Tibial nerve (tissue), 4 donors: ENCODE measurements at regions not wholly inside any gene's neighbourhood (a gene's known extent, or its start where the extent isn't known, plus 50 kb on each side); places are given as distances from the start of the nearest gene placed in this dataset.

Experiments used
- DNase-seq, 2 donors: peaks; one replicate each; pipeline ENCODE4 v3.0.0-alpha.2; 2019; ENCODE audit warnings: low spot score in 2 of 2
- H3K27ac ChIP-seq, 4 donors: fragments of 200-600 bp; sonication (generic) in 3 of 4; one replicate each; pipeline ENCODE4 v1.5.1; 2017 to 2019; ENCODE audit warnings: mild to moderate bottlenecking in 1 of 4
- H3K27me3 ChIP-seq, 2 donors: fragments of 200-600 bp; sonication (generic) in 1 of 2; one replicate each; pipeline versions ENCODE4 v1.5.1 to v1.6.0; 2017 to 2019
- H3K36me3 ChIP-seq, 3 donors: fragments of 200-600 bp; sonication (generic); one replicate each; pipeline ENCODE4 v1.5.1; 2018 to 2019
- H3K4me1 ChIP-seq, 4 donors: fragments of 200-600 bp; sonication (generic) in 3 of 4; one replicate each; pipeline ENCODE4 v1.5.1; 2017 to 2019
- H3K4me3 ChIP-seq, 4 donors: fragments of 200-600 bp; sonication (generic) in 3 of 4; one replicate each; pipeline ENCODE4 v1.5.1; 2017 to 2019; ENCODE audit warnings: mild to moderate bottlenecking in 1 of 4, moderate library complexity in 1 of 4
- H3K9me3 ChIP-seq, 4 donors: fragments of 200-600 bp; sonication (generic) in 3 of 4; one replicate each; pipeline ENCODE4 v1.5.1; 2017 to 2019
- EP300 ChIP-seq, 2 donors: sonication (generic); formaldehyde crosslinking; IDR thresholded peaks; one replicate each; pipeline ENCODE4 v1.6.1; 2017; ENCODE audit warnings: antibody characterized with exemption in 2 of 2, mild to moderate bottlenecking in 1 of 2
- POLR2A ChIP-seq, 2 donors: fragments of 450-650 bp; IDR thresholded peaks; one replicate each; pipeline ENCODE4 v1.6.1; 2017; ENCODE audit warnings: antibody characterized with exemption in 2 of 2, mild to moderate bottlenecking in 2 of 2, moderate library complexity in 2 of 2
- WGBS, 2 donors: methylation state at CpG; one replicate each; pipeline ENCODE4 v1.1.5; 2018; 5-methylcytosine and 5-hydroxymethylcytosine counted together
- TF ChIP-seq, protein P1 (sequence below), 5 experiments: fragments of 200-600 bp in 3 of 5; fragments of 450-650 bp in 2 of 5; sonication (generic) in 3 of 5; IDR thresholded peaks; one replicate each; pipeline ENCODE4 v1.5.1; 2016 to 2019; ENCODE audit warnings: antibody characterized with exemption in 5 of 5, mild to moderate bottlenecking in 3 of 5, moderate library complexity in 2 of 5

DNA sequence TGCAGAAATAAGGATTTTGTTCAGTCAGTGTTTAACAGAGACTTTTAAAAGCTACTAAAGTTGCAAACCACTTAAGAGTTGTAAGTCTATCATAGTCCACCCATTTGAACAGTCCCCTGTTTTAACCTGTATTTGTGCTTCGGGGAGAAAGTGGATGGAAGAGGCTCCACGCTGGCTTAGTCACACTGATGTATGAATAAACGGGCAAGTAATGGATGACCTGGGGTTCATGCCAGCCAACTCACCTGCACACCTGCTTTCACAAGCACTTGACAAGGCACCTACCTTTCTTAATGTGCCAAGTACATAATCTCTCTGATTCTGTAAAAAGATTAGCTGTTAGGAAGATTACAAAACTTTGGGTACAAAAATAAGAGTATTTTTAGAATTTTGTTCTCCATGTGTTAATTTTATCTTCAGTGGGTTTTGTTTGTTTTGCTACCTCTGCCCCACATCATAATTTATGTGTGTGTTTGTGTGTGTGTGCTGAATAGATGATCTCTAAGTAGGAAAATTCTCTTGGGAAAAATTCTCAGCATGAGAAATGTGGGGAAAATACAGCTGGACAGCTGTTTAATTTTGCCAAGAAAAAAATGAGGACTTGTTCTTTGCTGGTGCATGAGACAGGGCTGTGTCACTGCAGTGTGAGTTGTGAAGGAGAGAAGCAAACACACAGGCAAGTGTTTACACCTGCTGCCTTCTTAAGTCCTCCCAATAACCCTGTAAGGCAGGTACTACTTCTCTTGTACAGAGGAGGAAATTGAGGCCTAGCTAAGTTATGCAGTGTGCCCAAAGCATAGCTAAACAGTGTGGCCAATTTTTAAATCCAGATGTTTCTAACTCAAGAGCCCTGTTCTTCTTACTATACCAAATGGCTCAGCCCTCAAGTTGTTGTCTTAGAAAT, 181.2 kb upstream of the IL12A start:
- Histone ChIP-seq H3K4me1 (peaks cover 0 to 16% (median 3%) of the 10 kb centered on the region in 4 donors), H3K27me3 (no peaks in the 10 kb centered on the region), H3K4me3 (no peak overlapping the region), H3K36me3 (no peaks in the 10 kb centered on the region), H3K27ac (no peak overlapping the region), H3K9me3 (no peaks in the 10 kb centered on the region)
- 77% methylated on average over 3 of the region's 3 CpGs for WGBS, 2 donors
- no peak for DNase-seq
- TF ChIP-seq, protein P1, sequence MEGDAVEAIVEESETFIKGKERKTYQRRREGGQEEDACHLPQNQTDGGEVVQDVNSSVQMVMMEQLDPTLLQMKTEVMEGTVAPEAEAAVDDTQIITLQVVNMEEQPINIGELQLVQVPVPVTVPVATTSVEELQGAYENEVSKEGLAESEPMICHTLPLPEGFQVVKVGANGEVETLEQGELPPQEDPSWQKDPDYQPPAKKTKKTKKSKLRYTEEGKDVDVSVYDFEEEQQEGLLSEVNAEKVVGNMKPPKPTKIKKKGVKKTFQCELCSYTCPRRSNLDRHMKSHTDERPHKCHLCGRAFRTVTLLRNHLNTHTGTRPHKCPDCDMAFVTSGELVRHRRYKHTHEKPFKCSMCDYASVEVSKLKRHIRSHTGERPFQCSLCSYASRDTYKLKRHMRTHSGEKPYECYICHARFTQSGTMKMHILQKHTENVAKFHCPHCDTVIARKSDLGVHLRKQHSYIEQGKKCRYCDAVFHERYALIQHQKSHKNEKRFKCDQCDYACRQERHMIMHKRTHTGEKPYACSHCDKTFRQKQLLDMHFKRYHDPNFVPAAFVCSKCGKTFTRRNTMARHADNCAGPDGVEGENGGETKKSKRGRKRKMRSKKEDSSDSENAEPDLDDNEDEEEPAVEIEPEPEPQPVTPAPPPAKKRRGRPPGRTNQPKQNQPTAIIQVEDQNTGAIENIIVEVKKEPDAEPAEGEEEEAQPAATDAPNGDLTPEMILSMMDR (IDR thresholded peaks at IDR 0.05) = no peak
- no peak for TF ChIP-seq POLR2A (IDR thresholded peaks at IDR 0.05)
- no peak for TF ChIP-seq EP300 (IDR thresholded peaks at IDR 0.05)

DNA sequence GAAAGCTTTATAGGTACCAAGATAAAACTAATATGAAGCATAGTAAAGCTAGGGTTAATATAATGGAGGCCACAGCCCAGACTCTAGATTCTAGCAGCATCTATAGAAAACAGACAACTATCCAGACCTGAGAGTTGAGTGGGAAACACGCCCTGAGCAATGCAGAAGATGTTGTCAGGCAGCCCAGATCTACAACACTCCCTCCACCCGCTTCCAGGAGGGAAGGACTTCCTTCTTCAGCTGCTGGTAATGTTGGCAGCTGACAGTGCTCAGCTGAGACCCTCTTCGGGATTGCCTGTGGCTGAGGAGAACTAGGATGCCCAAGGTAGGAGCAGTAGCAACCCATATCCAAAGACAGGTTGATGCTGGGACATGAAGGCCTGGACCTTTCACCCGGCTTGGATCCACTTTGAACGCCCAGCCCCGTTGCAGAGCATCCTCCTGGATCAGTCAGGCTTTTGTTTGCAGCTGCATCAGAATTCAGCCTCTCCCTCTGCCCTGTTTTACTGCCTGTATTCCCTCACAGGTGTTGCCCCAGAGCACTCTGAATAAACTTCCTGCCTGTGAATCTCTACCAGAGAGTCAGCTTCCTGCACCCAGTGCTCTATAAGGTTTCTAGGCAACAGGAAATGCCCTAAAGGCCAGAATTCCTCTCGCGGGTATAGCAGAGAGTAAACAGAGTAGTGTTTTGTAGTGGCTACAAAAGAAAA, 174.7 kb upstream of the IL12A start:
- Histone ChIP-seq H3K4me3 (no peak overlapping the region), H3K27ac (no peak overlapping the region), H3K9me3 (no peaks in the 10 kb centered on the region), H3K36me3 (no peaks in the 10 kb centered on the region), H3K4me1 (peaks cover 0 to 8% (median 0%) of the 10 kb centered on the region in 4 donors), H3K27me3 (no peaks in the 10 kb centered on the region)
- no peak for DNase-seq
- 35% methylated on average over 6 to 8 of the region's 8 CpGs for WGBS, 2 donors
- TF ChIP-seq, protein P1 (IDR thresholded peaks at IDR 0.05) = no peak
- TF ChIP-seq POLR2A (IDR thresholded peaks at IDR 0.05) (no peak), EP300 (IDR thresholded peaks at IDR 0.05) (no peak)

DNA sequence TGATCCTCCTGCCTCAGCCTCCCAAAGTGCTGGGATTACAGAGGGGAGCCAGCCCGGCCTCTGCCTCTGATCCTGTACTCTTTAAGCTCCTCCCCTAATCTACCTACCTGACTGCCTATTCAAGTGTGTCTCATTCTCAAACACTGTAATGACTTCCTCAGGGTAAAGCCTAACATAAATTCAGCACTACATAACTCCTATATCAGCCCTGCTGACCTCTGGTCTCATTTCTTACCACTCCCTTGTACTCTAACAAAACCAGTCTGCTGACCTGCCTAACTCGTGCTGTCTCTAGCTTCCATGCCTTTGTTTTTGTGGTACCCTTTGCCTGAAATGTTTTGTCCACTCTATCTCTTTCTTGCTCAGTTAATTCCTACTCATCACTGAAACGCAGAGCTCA, 172.1 kb upstream of the IL12A start:
- no peak overlapping the region for H3K4me3 ChIP-seq
- DNase-seq = no peak
- H3K27ac ChIP-seq = no peak overlapping the region
- peaks cover 0 to 8% (median 0%) of the 10 kb centered on the region in 4 donors for H3K4me1 ChIP-seq
- 82 to 88% methylated on average over 3 of the region's 3 CpGs for WGBS, 2 donors
- H3K9me3 ChIP-seq = no peaks in the 10 kb centered on the region
- H3K27me3 ChIP-seq = no peaks in the 10 kb centered on the region
- TF ChIP-seq POLR2A (IDR thresholded peaks at IDR 0.05) (no peak), EP300 (IDR thresholded peaks at IDR 0.05) (no peak)
- TF ChIP-seq, protein P1 (IDR thresholded peaks at IDR 0.05) = no peak
- H3K36me3 ChIP-seq = no peaks in the 10 kb centered on the region

DNA sequence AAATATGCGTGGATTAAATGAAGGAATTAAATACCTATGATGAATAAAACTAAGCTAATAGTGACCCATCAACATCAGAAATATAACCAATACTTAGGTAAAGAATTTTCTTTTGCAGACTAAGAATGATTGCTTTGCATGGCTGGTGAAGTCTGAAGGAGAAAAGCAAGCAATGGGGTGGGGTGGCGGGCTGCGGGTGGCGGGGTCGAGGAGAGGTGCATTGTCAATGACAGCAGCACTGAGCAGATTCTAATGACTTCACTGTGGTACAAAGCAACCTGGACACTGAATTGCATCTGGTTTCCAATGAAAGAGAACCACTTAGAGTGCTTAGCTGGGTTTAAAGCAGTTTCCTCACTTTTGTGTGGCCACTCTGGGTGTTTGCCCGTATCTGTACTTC, 171.5 kb upstream of the IL12A start:
- Histone ChIP-seq H3K27ac (no peak overlapping the region), H3K4me1 (peaks cover 0 to 8% (median 0%) of the 10 kb centered on the region in 4 donors), H3K36me3 (no peaks in the 10 kb centered on the region), H3K4me3 (no peak overlapping the region), H3K27me3 (no peaks in the 10 kb centered on the region), H3K9me3 (no peaks in the 10 kb centered on the region)
- no peak for DNase-seq
- TF ChIP-seq, protein P1 (IDR thresholded peaks at IDR 0.05) = no peak
- TF ChIP-seq POLR2A (IDR thresholded peaks at IDR 0.05) (no peak), EP300 (IDR thresholded peaks at IDR 0.05) (no peak)
- WGBS, 2 donors = 91% methylated on average over 6 of the region's 6 CpGs

DNA sequence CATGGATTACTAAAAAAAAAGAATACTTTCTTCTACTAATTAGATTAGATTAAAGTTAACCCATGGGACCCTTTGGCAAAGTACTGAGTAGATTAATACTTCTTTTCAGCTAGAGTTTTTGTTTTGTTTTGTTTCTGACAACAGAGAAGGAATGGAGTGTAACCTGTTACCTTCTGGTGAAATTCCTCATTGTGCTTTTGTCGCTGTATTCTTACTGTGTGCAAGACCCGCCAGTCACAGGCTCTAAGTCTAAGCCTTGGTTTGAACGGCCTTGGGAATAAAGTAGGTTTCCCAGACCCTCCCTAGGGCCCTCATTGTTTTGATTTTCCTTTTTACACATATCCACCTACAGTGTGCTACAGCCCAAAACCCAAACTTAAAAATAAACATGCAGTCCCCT, 171.1 kb upstream of the IL12A start:
- H3K4me1 ChIP-seq = peaks cover 0 to 8% (median 0%) of the 10 kb centered on the region in 4 donors
- WGBS, 2 donors = 74 to 80% methylated on average over 3 of the region's 3 CpGs
- H3K9me3 ChIP-seq = no peaks in the 10 kb centered on the region
- H3K27me3 ChIP-seq = no peaks in the 10 kb centered on the region
- H3K4me3 ChIP-seq = no peak overlapping the region
- no peak for TF ChIP-seq EP300 (IDR thresholded peaks at IDR 0.05)
- TF ChIP-seq, protein P1 (IDR thresholded peaks at IDR 0.05) = no peak
- no peak for TF ChIP-seq POLR2A (IDR thresholded peaks at IDR 0.05)
- no peak for DNase-seq
- no peaks in the 10 kb centered on the region for H3K36me3 ChIP-seq
- no peak overlapping the region for H3K27ac ChIP-seq
